ENCODE measurements at regions not wholly inside any gene's neighbourhood (a gene's known extent, or its start where the extent isn't known, plus 50 kb on each side); places are given as distances from the start of the nearest gene placed in this dataset.
A peak's percentile ranks its signal among the peaks of the same experiment; 100 is the strongest.
"Not testable (repeated sequence)": the region's sequence is repeated elsewhere in the genome, so short reads cannot be mapped to it uniquely, and the experiment has no call there.

GRCh38 chr9:110121170-110121569, 86.8 kb downstream of the C9orf152 start:
- peaks cover 42% of the 10 kb centered on the region for H3K4me1 ChIP-seq (ENCODE audit: insufficient read depth, low read length)
- H3K36me3 ChIP-seq (ENCODE audit: insufficient read depth, low read length): no peaks in the 10 kb centered on the region
- H3K9me3 ChIP-seq (ENCODE audit: control insufficient read depth, insufficient read depth, low read length): no peaks in the 10 kb centered on the region
- no peak overlapping the region for H3K9ac ChIP-seq (ENCODE audit: low read depth, low read length)

GRCh38 chr9:110123341-110124095, 84.4 kb downstream of the C9orf152 start:
- no peak overlapping the region for H3K9ac ChIP-seq (ENCODE audit: low read depth, low read length)
- no peaks in the 10 kb centered on the region for H3K9me3 ChIP-seq (ENCODE audit: control insufficient read depth, insufficient read depth, low read length)
- peaks cover 62% of the 10 kb centered on the region for H3K4me1 ChIP-seq (ENCODE audit: insufficient read depth, low read length)
- no peaks in the 10 kb centered on the region for H3K36me3 ChIP-seq (ENCODE audit: insufficient read depth, low read length)

- Histone ChIP-seq H3K4me1 (ENCODE audit: insufficient read depth, low read length) (peaks cover 67% of the 10 kb centered on the region), H3K9ac (ENCODE audit: low read depth, low read length) (no peak overlapping the region), H3K36me3 (ENCODE audit: insufficient read depth, low read length) (no peaks in the 10 kb centered on the region), H3K9me3 (ENCODE audit: control insufficient read depth, insufficient read depth, low read length) (no peaks in the 10 kb centered on the region)
These were observed 83.5 kb downstream of the C9orf152 start for GRCh38 chr9:110124439-110124838.

GRCh38 chr9:110125207-110125751, 82.7 kb downstream of the C9orf152 start:
- Histone ChIP-seq H3K4me1 (ENCODE audit: insufficient read depth, low read length) (peaks cover 75% of the 10 kb centered on the region), H3K9ac (ENCODE audit: low read depth, low read length) (peak overlapping the region; percentile 38), H3K9me3 (ENCODE audit: control insufficient read depth, insufficient read depth, low read length) (no peaks in the 10 kb centered on the region), H3K36me3 (ENCODE audit: insufficient read depth, low read length) (no peaks in the 10 kb centered on the region)

GRCh38 chr9:110125763-110126351, 82.1 kb downstream of the C9orf152 start:
- peak overlapping the region; percentile 38 for H3K9ac ChIP-seq (ENCODE audit: low read depth, low read length)
- no peaks in the 10 kb centered on the region for H3K9me3 ChIP-seq (ENCODE audit: control insufficient read depth, insufficient read depth, low read length)
- no peaks in the 10 kb centered on the region for H3K36me3 ChIP-seq (ENCODE audit: insufficient read depth, low read length)
- H3K4me1 ChIP-seq (ENCODE audit: insufficient read depth, low read length): peaks cover 81% of the 10 kb centered on the region

- Histone ChIP-seq H3K9me3 (ENCODE audit: control insufficient read depth, insufficient read depth, low read length) (no peaks in the 10 kb centered on the region), H3K9ac (ENCODE audit: low read depth, low read length) (peak overlapping the region; percentile 14; the same call in 1 of the 2 replicates), H3K4me1 (ENCODE audit: insufficient read depth, low read length) (peaks cover 85% of the 10 kb centered on the region), H3K36me3 (ENCODE audit: insufficient read depth, low read length) (no peaks in the 10 kb centered on the region)
These were observed 81.4 kb downstream of the C9orf152 start for GRCh38 chr9:110126499-110126941.

- Histone ChIP-seq H3K9ac (ENCODE audit: low read depth, low read length) (peak overlapping the region; percentile 34; the same call in 1 of the 2 replicates), H3K9me3 (ENCODE audit: control insufficient read depth, insufficient read depth, low read length) (no peaks in the 10 kb centered on the region), H3K36me3 (ENCODE audit: insufficient read depth, low read length) (no peaks in the 10 kb centered on the region), H3K4me1 (ENCODE audit: insufficient read depth, low read length) (peaks cover 85% of the 10 kb centered on the region)
These were observed 80.7 kb downstream of the C9orf152 start for GRCh38 chr9:110126986-110127864.

- no peaks in the 10 kb centered on the region for H3K9me3 ChIP-seq (ENCODE audit: control insufficient read depth, insufficient read depth, low read length)
- H3K9ac ChIP-seq (ENCODE audit: low read depth, low read length): no peak overlapping the region
- peaks cover 83% of the 10 kb centered on the region for H3K4me1 ChIP-seq (ENCODE audit: insufficient read depth, low read length)
- H3K36me3 ChIP-seq (ENCODE audit: insufficient read depth, low read length): no peaks in the 10 kb centered on the region
These were observed 79.2 kb downstream of the C9orf152 start for GRCh38 chr9:110128664-110129329.

- Histone ChIP-seq H3K4me1 (ENCODE audit: insufficient read depth, low read length) (peaks cover 77% of the 10 kb centered on the region), H3K9ac (ENCODE audit: low read depth, low read length) (no peak overlapping the region), H3K36me3 (ENCODE audit: insufficient read depth, low read length) (no peaks in the 10 kb centered on the region), H3K9me3 (ENCODE audit: control insufficient read depth, insufficient read depth, low read length) (no peaks in the 10 kb centered on the region)
These were observed 78.5 kb downstream of the C9orf152 start for GRCh38 chr9:110129425-110129824.

GRCh38 chr9:110130211-110130610, 77.7 kb downstream of the C9orf152 start:
- Histone ChIP-seq H3K36me3 (ENCODE audit: insufficient read depth, low read length) (no peaks in the 10 kb centered on the region), H3K9ac (ENCODE audit: low read depth, low read length) (no peak overlapping the region), H3K9me3 (ENCODE audit: control insufficient read depth, insufficient read depth, low read length) (no peaks in the 10 kb centered on the region), H3K4me1 (ENCODE audit: insufficient read depth, low read length) (peaks cover 69% of the 10 kb centered on the region)

GRCh38 chr9:110130791-110131416, 77.1 kb downstream of the C9orf152 start:
- no peak overlapping the region for H3K9ac ChIP-seq (ENCODE audit: low read depth, low read length)
- H3K9me3 ChIP-seq (ENCODE audit: control insufficient read depth, insufficient read depth, low read length): no peaks in the 10 kb centered on the region
- no peaks in the 10 kb centered on the region for H3K36me3 ChIP-seq (ENCODE audit: insufficient read depth, low read length)
- H3K4me1 ChIP-seq (ENCODE audit: insufficient read depth, low read length): peaks cover 63% of the 10 kb centered on the region

GRCh38 chr9:110131499-110131898, 76.5 kb downstream of the C9orf152 start:
- no peaks in the 10 kb centered on the region for H3K9me3 ChIP-seq (ENCODE audit: control insufficient read depth, insufficient read depth, low read length)
- H3K4me1 ChIP-seq (ENCODE audit: insufficient read depth, low read length): peaks cover 57% of the 10 kb centered on the region
- H3K36me3 ChIP-seq (ENCODE audit: insufficient read depth, low read length): no peaks in the 10 kb centered on the region
- H3K9ac ChIP-seq (ENCODE audit: low read depth, low read length): no peak overlapping the region

GRCh38 chr9:110132531-110132930, 75.4 kb downstream of the C9orf152 start:
- H3K4me1 ChIP-seq (ENCODE audit: insufficient read depth, low read length): peaks cover 51% of the 10 kb centered on the region
- H3K36me3 ChIP-seq (ENCODE audit: insufficient read depth, low read length); H3K9ac ChIP-seq (ENCODE audit: low read depth, low read length); H3K9me3 ChIP-seq (ENCODE audit: control insufficient read depth, insufficient read depth, low read length): not testable (repeated sequence)
